Mucosa of descending colon (tissue), 3 donors: ENCODE measurements at regions not wholly inside any gene's neighbourhood (a gene's known extent, or its start where the extent isn't known, plus 50 kb on each side); places are given as distances from the start of the nearest gene placed in this dataset.

Experiments
- ATAC-seq: fragments of 200-7000 bp; cut with Tn5 transposase; one replicate; pipeline ENCODE4 v1.9.1; 2020; ENCODE audit warnings: mild to moderate bottlenecking, moderate library complexity
- DNase-seq, 3 donors: peaks; one replicate each; pipeline ENCODE4 v3.0.0-alpha.2; 2020
- H3K36me3 ChIP-seq: fragments of 200-600 bp; one replicate; pipeline ENCODE4 v1.8.0; 2021; ENCODE audit warnings: low read depth, mild to moderate bottlenecking
- H3K4me1 ChIP-seq: fragments of 200-600 bp; one replicate; pipeline ENCODE4 v1.8.0; 2021; ENCODE audit warnings: low read depth, mild to moderate bottlenecking
- H3K4me3 ChIP-seq: fragments of 200-600 bp; one replicate; pipeline ENCODE4 v1.8.0; 2021; ENCODE audit warnings: mild to moderate bottlenecking
- H3K9me3 ChIP-seq: fragments of 200-600 bp; one replicate; pipeline ENCODE4 v1.8.0; 2021; ENCODE audit warnings: mild to moderate bottlenecking
- intact Hi-C, 2 donors: fragments of 100-400 bp; cut with DNase I in 1 of 2; cut with micrococcal nuclease in 1 of 2; formaldehyde crosslinking; loops; one replicate each; pipeline versions ENCODE4 v1.11.0 to v1.11.1; 2022; cut with DNase I, micrococcal nuclease
- TF ChIP-seq, protein P1 (sequence below): fragments of 200-600 bp; IDR thresholded peaks from one replicate; pipeline ENCODE4 v1.8.0; 2022; ENCODE audit warnings: antibody characterized with exemption, mild to moderate bottlenecking
- donor health status: DM: no; HTN: no; CAD: no; lungs with moderate emphysema.
- donor health status: DM: no; HTN: no; CAD: no.
- donor health status: DM: no; HTN: yes; CAD: no.

- ATAC-seq (no peak), DNase-seq (no peak)
- H3K4me1 ChIP-seq, result no peaks in the 10 kb centered on the region
- intact Hi-C loops, result no loop called here
- TF ChIP-seq, protein P1, sequence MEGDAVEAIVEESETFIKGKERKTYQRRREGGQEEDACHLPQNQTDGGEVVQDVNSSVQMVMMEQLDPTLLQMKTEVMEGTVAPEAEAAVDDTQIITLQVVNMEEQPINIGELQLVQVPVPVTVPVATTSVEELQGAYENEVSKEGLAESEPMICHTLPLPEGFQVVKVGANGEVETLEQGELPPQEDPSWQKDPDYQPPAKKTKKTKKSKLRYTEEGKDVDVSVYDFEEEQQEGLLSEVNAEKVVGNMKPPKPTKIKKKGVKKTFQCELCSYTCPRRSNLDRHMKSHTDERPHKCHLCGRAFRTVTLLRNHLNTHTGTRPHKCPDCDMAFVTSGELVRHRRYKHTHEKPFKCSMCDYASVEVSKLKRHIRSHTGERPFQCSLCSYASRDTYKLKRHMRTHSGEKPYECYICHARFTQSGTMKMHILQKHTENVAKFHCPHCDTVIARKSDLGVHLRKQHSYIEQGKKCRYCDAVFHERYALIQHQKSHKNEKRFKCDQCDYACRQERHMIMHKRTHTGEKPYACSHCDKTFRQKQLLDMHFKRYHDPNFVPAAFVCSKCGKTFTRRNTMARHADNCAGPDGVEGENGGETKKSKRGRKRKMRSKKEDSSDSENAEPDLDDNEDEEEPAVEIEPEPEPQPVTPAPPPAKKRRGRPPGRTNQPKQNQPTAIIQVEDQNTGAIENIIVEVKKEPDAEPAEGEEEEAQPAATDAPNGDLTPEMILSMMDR, result no peak
- H3K4me3 ChIP-seq, result no peak overlapping the region
- H3K36me3 ChIP-seq, result no peaks in the 10 kb centered on the region
- peaks cover 13% of the 10 kb centered on the region for H3K9me3 ChIP-seq
Observed at GRCh38 chr11:42098075-42098474, 638.6 kb upstream of the LRRC4C start.

DNA sequence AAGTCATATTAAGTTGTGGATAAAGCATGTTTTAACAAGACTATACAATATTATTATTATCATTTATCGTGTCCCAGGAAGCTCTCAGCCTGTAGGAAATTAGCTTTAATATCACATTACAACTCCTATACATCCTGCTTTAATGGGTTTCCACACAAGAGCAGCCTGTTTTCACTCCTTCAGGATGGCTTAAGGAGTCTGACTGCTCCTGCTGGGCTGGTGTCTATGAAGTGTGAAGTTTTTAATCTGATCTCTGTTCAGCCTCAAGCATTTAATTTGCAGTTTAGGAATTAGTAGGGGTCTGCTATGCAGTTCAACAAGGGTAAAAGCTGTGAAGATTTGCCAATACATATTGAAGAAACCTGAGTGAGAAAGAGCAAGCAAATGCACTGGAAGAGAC, 653.4 kb upstream of the LRRC4C start:
- no peak for ATAC-seq
- Histone ChIP-seq H3K4me1 (no peaks in the 10 kb centered on the region), H3K4me3 (no peak overlapping the region), H3K9me3 (no peaks in the 10 kb centered on the region), H3K36me3 (no peaks in the 10 kb centered on the region)
- TF ChIP-seq, protein P1, result no peak
- intact Hi-C loops, result no loop called here
- no peak for DNase-seq

DNA sequence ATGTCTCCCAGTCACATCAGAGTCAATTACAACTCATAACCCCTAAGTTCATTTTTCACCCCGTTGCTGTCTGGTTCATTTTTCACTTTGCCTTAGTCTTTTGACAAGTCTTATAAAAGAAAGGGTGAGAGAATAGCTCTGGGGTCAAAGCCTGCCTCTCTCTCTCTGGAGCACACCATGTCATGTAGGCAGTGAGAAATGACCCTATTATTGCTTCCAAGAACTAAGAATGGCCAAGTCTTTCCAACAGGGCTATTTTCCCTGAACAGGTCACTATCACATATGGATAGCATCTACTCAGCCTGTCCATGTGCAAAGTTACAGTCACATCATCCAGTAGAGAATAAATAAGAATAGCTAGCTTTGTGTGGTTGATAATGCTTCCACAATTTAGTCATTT, 655.5 kb upstream of the LRRC4C start:
- no peaks in the 10 kb centered on the region for H3K36me3 ChIP-seq
- DNase-seq, result no peak
- H3K4me1 ChIP-seq, result no peaks in the 10 kb centered on the region
- TF ChIP-seq, protein P1, result no peak
- H3K4me3 ChIP-seq, result no peak overlapping the region
- no peaks in the 10 kb centered on the region for H3K9me3 ChIP-seq
- intact Hi-C loops, result no loop called here
- no peak for ATAC-seq

DNA sequence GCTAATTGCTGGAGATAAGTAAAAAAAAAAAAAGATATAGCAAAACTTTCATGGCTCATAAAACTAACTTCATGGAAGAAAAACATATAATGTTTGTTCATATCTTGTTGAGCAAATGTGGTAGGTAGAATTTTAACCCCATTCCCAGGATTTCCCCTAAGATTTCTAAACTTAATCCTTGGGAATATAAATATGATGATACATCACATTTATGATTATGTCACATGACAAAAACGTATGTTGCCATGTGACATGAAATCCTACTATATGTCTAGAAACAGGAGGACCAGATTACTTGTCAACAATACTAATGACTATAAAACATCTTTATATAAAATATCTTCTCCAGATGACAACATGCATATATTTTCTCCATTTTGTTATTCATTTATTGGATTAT, 679.0 kb upstream of the LRRC4C start:
- TF ChIP-seq, protein P1, result no peak
- Histone ChIP-seq H3K4me3 (no peak overlapping the region), H3K9me3 (peaks cover 14% of the 10 kb centered on the region), H3K4me1 (no peaks in the 10 kb centered on the region), H3K36me3 (no peaks in the 10 kb centered on the region)
- no peak for ATAC-seq
- DNase-seq, result no peak
- intact Hi-C loops, result no loop called here

DNA sequence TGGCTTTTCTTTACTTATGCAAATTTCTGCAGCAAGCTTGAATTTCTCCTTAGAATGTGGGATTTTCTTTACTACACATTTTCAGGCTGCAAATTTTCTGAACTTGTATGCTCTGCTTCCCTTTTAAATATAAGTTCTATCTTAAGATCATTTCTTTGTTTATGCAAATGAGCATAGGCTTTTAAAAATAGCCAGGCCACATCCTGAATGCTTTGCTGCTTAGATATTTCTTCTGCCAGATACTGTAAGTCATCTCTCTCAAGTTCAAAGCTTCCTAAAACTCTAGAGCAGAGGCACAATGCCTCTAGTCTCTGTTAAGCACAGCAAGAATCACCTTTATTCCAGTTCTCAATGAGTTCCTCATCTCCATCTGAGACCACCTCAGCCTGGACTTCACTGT, 685.9 kb upstream of the LRRC4C start:
- Histone ChIP-seq H3K36me3 (no peaks in the 10 kb centered on the region), H3K4me1 (no peaks in the 10 kb centered on the region), H3K4me3 (no peak overlapping the region), H3K9me3 (peaks cover 47% of the 10 kb centered on the region)
- intact Hi-C loops, result no loop called here
- DNase-seq (no peak), ATAC-seq (no peak)
- TF ChIP-seq, protein P1, result no peak

DNA sequence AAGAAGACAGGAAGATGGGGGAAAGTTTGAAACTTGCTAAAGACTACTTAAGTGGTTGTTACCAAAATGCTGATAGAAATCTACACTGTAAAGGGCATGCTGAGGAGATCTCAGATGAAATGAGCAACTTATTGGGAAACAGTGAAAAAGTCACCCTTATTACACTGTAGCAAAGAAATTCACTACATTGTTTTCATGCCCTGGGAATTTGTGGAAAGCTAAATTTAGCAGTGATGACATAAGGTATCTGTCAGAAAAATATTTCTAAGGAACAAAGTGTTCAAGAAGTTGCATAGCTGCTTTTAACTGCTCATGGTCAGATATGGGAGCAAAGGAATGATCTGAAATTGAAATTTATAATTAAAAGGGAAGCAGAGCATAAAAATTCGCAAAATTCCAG, 702.4 kb upstream of the LRRC4C start:
- no peaks in the 10 kb centered on the region for H3K36me3 ChIP-seq
- no peak overlapping the region for H3K4me3 ChIP-seq
- DNase-seq (no peak), ATAC-seq (no peak)
- peaks cover 16% of the 10 kb centered on the region for H3K9me3 ChIP-seq
- TF ChIP-seq, protein P1, result no peak
- intact Hi-C loops, result no loop called here
- no peaks in the 10 kb centered on the region for H3K4me1 ChIP-seq
